ENCODE measurements at regions not wholly inside any gene's neighbourhood (a gene's known extent, or its start where the extent isn't known, plus 50 kb on each side); places are given as distances from the start of the nearest gene placed in this dataset.
"Not testable (repeated sequence)": the region's sequence is repeated elsewhere in the genome, so short reads cannot be mapped to it uniquely, and the experiment has no call there.

GRCh38 chr4:97027728-97028410 lies 1115.4 kb downstream of the STPG2 start:
- H3K27me3 Mint-ChIP-seq (ENCODE audit: low read depth, poor library complexity) = no peaks in the 10 kb centered on the region
- H3K36me3 Mint-ChIP-seq (ENCODE audit: low read depth) = no peaks in the 10 kb centered on the region
- H3K4me1 Mint-ChIP-seq = peaks cover 20% of the 10 kb centered on the region
- DNase-seq = no peak
- no peaks in the 10 kb centered on the region for H3K9me3 Mint-ChIP-seq
- TF ChIP-seq CTCF (IDR thresholded peaks at IDR 0.05) = no peak
- no peak overlapping the region for H3K4me3 Mint-ChIP-seq
- peak overlapping the region; percentile 52 for H3K27ac Mint-ChIP-seq

- no peak for DNase-seq
- no peak for TF ChIP-seq CTCF (IDR thresholded peaks at IDR 0.05)
Observed at GRCh38 chr4:97028785-97029184, 1114.5 kb downstream of the STPG2 start.

GRCh38 chr4:97037411-97038145 lies 1105.7 kb downstream of the STPG2 start:
- Mint-ChIP-seq H3K9me3 (peaks cover 17% of the 10 kb centered on the region), H3K27ac (peak overlapping the region; percentile 86), H3K4me3 (peak overlapping the region; percentile 41), H3K4me1 (peaks cover 22% of the 10 kb centered on the region)
- peak; percentile 73 for DNase-seq
- H3K36me3 Mint-ChIP-seq (ENCODE audit: low read depth); H3K27me3 Mint-ChIP-seq (ENCODE audit: low read depth, poor library complexity): not testable (repeated sequence)

More at GRCh38 chr4:97028785-97029184, 1114.5 kb downstream of the STPG2 start:
- H3K27me3 Mint-ChIP-seq (ENCODE audit: low read depth, poor library complexity) = no peaks in the 10 kb centered on the region
- H3K4me1 Mint-ChIP-seq = peaks cover 20% of the 10 kb centered on the region
- H3K4me3 Mint-ChIP-seq = no peak overlapping the region
- no peaks in the 10 kb centered on the region for H3K36me3 Mint-ChIP-seq (ENCODE audit: low read depth)
- no peaks in the 10 kb centered on the region for H3K9me3 Mint-ChIP-seq
- H3K27ac Mint-ChIP-seq = no peak overlapping the region

- Mint-ChIP-seq H3K4me3 (no peak overlapping the region), H3K27me3 (ENCODE audit: low read depth, poor library complexity) (no peaks in the 10 kb centered on the region), H3K27ac (peak overlapping the region; percentile 86), H3K36me3 (ENCODE audit: low read depth) (no peaks in the 10 kb centered on the region), H3K4me1 (peaks cover 22% of the 10 kb centered on the region), H3K9me3 (peaks cover 17% of the 10 kb centered on the region)
- DNase-seq = no peak
- no peak for TF ChIP-seq CTCF (IDR thresholded peaks at IDR 0.05)
Observed at GRCh38 chr4:97038146-97038516, 1105.1 kb downstream of the STPG2 start.

GRCh38 chr4:97072666-97073065 lies 1070.6 kb downstream of the STPG2 start:
- no peak for TF ChIP-seq CTCF (IDR thresholded peaks at IDR 0.05)
- Mint-ChIP-seq H3K4me3 (no peak overlapping the region), H3K27ac (no peak overlapping the region), H3K4me1 (peaks cover 14% of the 10 kb centered on the region), H3K36me3 (ENCODE audit: low read depth) (no peaks in the 10 kb centered on the region), H3K27me3 (ENCODE audit: low read depth, poor library complexity) (peaks cover 3% of the 10 kb centered on the region), H3K9me3 (no peaks in the 10 kb centered on the region)
- DNase-seq = no peak

- H3K27me3 Mint-ChIP-seq (ENCODE audit: low read depth, poor library complexity) = peaks cover 3% of the 10 kb centered on the region
- H3K9me3 Mint-ChIP-seq = no peaks in the 10 kb centered on the region
- DNase-seq = no peak
- H3K27ac Mint-ChIP-seq = peak overlapping the region; percentile 9
- H3K4me1 Mint-ChIP-seq = peaks cover 14% of the 10 kb centered on the region
- no peak overlapping the region for H3K4me3 Mint-ChIP-seq
- H3K36me3 Mint-ChIP-seq (ENCODE audit: low read depth) = no peaks in the 10 kb centered on the region
- TF ChIP-seq CTCF (IDR thresholded peaks at IDR 0.05) = no peak
Observed at GRCh38 chr4:97073194-97073593, 1070.1 kb downstream of the STPG2 start.
